H1 (cell line): ENCODE measurements at regions not wholly inside any gene's neighbourhood (a gene's known extent, or its start where the extent isn't known, plus 50 kb on each side); places are given as distances from the start of the nearest gene placed in this dataset.

Experiments used
- CTCF ChIA-PET: fragments of 300-600 bp; sonication (Branson Sonifier 250); formaldehyde crosslinking; loops from one replicate; lab custom pipeline; 2021; ENCODE audit not compliant: partially characterized antibody; lab: Charles Lee
- POLR2A ChIA-PET: fragments of 300-600 bp; sonication (Branson Sonifier 250); formaldehyde crosslinking; loops from one replicate; lab custom pipeline; 2021; ENCODE audit warnings: inconsistent platforms; ENCODE audit not compliant: partially characterized antibody; lab: Charles Lee
- DNase-seq, 2 experiments: peaks; one replicate each; pipeline versions ENCODE4 v3.0.0 to v3.0.0-alpha.2; 2010 to 2022; ENCODE audit warnings: low spot score in 2 of 2, low read depth in 1 of 2, mixed read lengths in 1 of 2
- FAIRE-seq: peaks from 2 replicates; lab custom pipeline; 2011; peaks lifted over from hg19 to GRCh38; lab: Jason Lieb, UNC
- H2AFZ ChIP-seq: 2 replicates; pipeline ENCODE4 v1.8.1; 2012; ENCODE audit warnings: low read length, inconsistent platforms
- H2AK5ac ChIP-seq: 2 replicates; pipeline ENCODE4 v1.6.1; 2013; ENCODE audit warnings: low read depth, low read length
- H2BK120ac ChIP-seq: replicated peaks from 2 replicates; pipeline ENCODE3; 2013; ENCODE audit warnings: low read depth, low read length, inconsistent platforms
- H2BK12ac ChIP-seq: 2 replicates; pipeline ENCODE4 v1.6.1; 2013; ENCODE audit warnings: low read depth, low read length
- H2BK15ac ChIP-seq: 2 replicates; pipeline ENCODE4 v1.6.1; 2013; ENCODE audit warnings: low read length
- H2BK20ac ChIP-seq: 2 replicates; pipeline ENCODE4 v1.6.1; 2013; ENCODE audit warnings: low read length
- H2BK5ac ChIP-seq: 2 replicates; pipeline ENCODE4 v1.6.1; 2013; ENCODE audit warnings: low read depth, low read length
- H3K14ac ChIP-seq: 2 replicates; pipeline ENCODE4 v1.6.1; 2013; ENCODE audit warnings: inconsistent platforms; ENCODE audit not compliant: insufficient read length
- H3K18ac ChIP-seq: 2 replicates; pipeline ENCODE4 v1.6.1; 2013; ENCODE audit warnings: low read length; ENCODE audit errors: extremely low read depth
- H3K23ac ChIP-seq: 2 replicates; pipeline ENCODE4 v1.6.1; 2013; ENCODE audit warnings: inconsistent platforms; ENCODE audit not compliant: insufficient read length
- H3K23me2 ChIP-seq: 2 replicates; pipeline ENCODE4 v1.6.1; 2013; ENCODE audit warnings: low read depth, low read length
- H3K27ac ChIP-seq: 2 replicates; pipeline ENCODE4 v1.6.1; 2011; ENCODE audit warnings: low read depth, low read length, inconsistent platforms
- H3K27me3 ChIP-seq, 4 experiments: replicated peaks in 1 of 4; 1 replicate in 1 of 4; 2 replicates in 3 of 4; pipeline versions ENCODE4 v1.6.1 to v1.8.1; 2011 to 2013; ENCODE audit warnings: low read length in 3 of 4, mild to moderate bottlenecking in 3 of 4, inconsistent platforms in 2 of 4, mixed read lengths in 2 of 4, moderate library complexity in 1 of 4; ENCODE audit not compliant: control insufficient read depth in 3 of 4, insufficient read depth in 3 of 4; ENCODE audit errors: extremely low read depth in 1 of 4
- H3K36me3 ChIP-seq, 4 experiments: 2 replicates each; pipeline versions ENCODE4 v1.6.1 to v1.8.1; 2011 to 2013; ENCODE audit warnings: mild to moderate bottlenecking in 4 of 4, low read length in 3 of 4, moderate library complexity in 2 of 4, control low read depth in 1 of 4, inconsistent platforms in 1 of 4; ENCODE audit not compliant: insufficient read depth in 4 of 4, control insufficient read depth in 2 of 4
- H3K4ac ChIP-seq: replicated peaks from 2 replicates; pipeline ENCODE3; 2013; ENCODE audit warnings: low read length, low read depth, mixed read lengths, inconsistent platforms; ENCODE audit not compliant: insufficient read length
- H3K4me1 ChIP-seq, 4 experiments: replicated peaks in 1 of 4; 1 replicate in 1 of 4; 2 replicates in 3 of 4; pipeline versions ENCODE4 v1.6.1 to v1.8.1; 2011 to 2013; ENCODE audit warnings: low read length in 3 of 4, inconsistent platforms in 2 of 4, mixed read lengths in 1 of 4; ENCODE audit not compliant: insufficient read depth in 4 of 4, control insufficient read depth in 3 of 4
- H3K4me2 ChIP-seq, 2 experiments: 2 replicates each; pipeline versions ENCODE4 v1.6.1 to v1.8.1; 2011 to 2013; ENCODE audit warnings: low read depth in 2 of 2, low read length in 2 of 2, control low read depth in 1 of 2, inconsistent platforms in 1 of 2, mild to moderate bottlenecking in 1 of 2; ENCODE audit not compliant: insufficient read depth in 1 of 2
- H3K4me3 ChIP-seq, 4 experiments: fragments of 200-600, 300-600 bp in 1 of 4; sonication (generic), shearing (Covaris generic), sonication (Bioruptor Twin) in 1 of 4; 2 replicates each; pipeline versions ENCODE4 v1.5.1 to v1.8.1; 2011 to 2016; ENCODE audit warnings: low read length in 4 of 4, low read depth in 3 of 4, control low read depth in 2 of 4, inconsistent platforms in 2 of 4, mild to moderate bottlenecking in 2 of 4, mixed read lengths in 1 of 4, moderate library complexity in 1 of 4; ENCODE audit not compliant: insufficient read depth in 2 of 4; ENCODE audit errors: extremely low read depth in 1 of 4
- H3K56ac ChIP-seq: replicated peaks from 2 replicates; pipeline ENCODE3; 2013; ENCODE audit warnings: low read depth, mild to moderate bottlenecking, mixed read lengths, low read length, inconsistent platforms; ENCODE audit not compliant: insufficient read length
- H3K79me1 ChIP-seq: 2 replicates; pipeline ENCODE4 v1.6.1; 2013; ENCODE audit warnings: low read depth, low read length, control low read depth
- H3K79me2 ChIP-seq, 2 experiments: 2 replicates each; pipeline versions ENCODE4 v1.6.1 to v1.8.1; 2012 to 2013; ENCODE audit warnings: low read length in 2 of 2, mild to moderate bottlenecking in 2 of 2, inconsistent platforms in 1 of 2; ENCODE audit not compliant: insufficient read depth in 2 of 2, control insufficient read depth in 1 of 2
- H3K9ac ChIP-seq, 4 experiments: replicated peaks in 1 of 4; 1 replicate in 1 of 4; 2 replicates in 3 of 4; pipeline versions ENCODE4 v1.6.1 to v1.8.1; 2011 to 2013; ENCODE audit warnings: low read depth in 3 of 4, low read length in 3 of 4, control low read depth in 2 of 4, mild to moderate bottlenecking in 2 of 4, moderate library complexity in 2 of 4, inconsistent platforms in 1 of 4; ENCODE audit errors: extremely low read depth in 1 of 4
- H3K9me3 ChIP-seq, 2 experiments: 2 replicates each; pipeline versions ENCODE4 v1.6.1 to v1.8.1; 2012 to 2013; ENCODE audit warnings: mild to moderate bottlenecking in 2 of 2, moderate library complexity in 2 of 2, control low read depth in 1 of 2, inconsistent platforms in 1 of 2, low read depth in 1 of 2, low read length in 1 of 2, mixed read lengths in 1 of 2; ENCODE audit not compliant: insufficient read depth in 2 of 2
- H4K20me1 ChIP-seq, 2 experiments: replicated peaks in 1 of 2; 2 replicates each; pipeline versions ENCODE3 to v1.8.1; 2011 to 2013; ENCODE audit warnings: inconsistent platforms in 2 of 2, low read length in 2 of 2, mild to moderate bottlenecking in 1 of 2; ENCODE audit not compliant: insufficient read depth in 2 of 2, control insufficient read depth in 1 of 2
- H4K5ac ChIP-seq: 2 replicates; pipeline ENCODE4 v1.6.1; 2013; ENCODE audit warnings: low read length, low read depth, mixed read lengths, inconsistent platforms; ENCODE audit not compliant: insufficient read length
- H4K8ac ChIP-seq: 2 replicates; pipeline ENCODE4 v1.8.0; 2013; ENCODE audit warnings: mild to moderate bottlenecking, moderate library complexity, low read length, inconsistent platforms; ENCODE audit not compliant: insufficient read depth; ENCODE audit errors: extremely low read depth
- H4K91ac ChIP-seq: replicated peaks from 2 replicates; pipeline ENCODE3; 2013; ENCODE audit warnings: low read length, mixed read lengths, inconsistent platforms; ENCODE audit not compliant: insufficient read length
- CBX8 ChIP-seq: fragments of 300-800, 300-1000 bp; sonication (generic); IDR thresholded peaks from 2 replicates; pipeline ENCODE4 v1.7.1; 2016; ENCODE audit warnings: low read depth, low read length, borderline replicate concordance
- CHD1 ChIP-seq: IDR thresholded peaks from 2 replicates; pipeline ENCODE4 v1.6.1; 2012; ENCODE audit warnings: low read depth, low read length, improper control_type of control experiment
- E2F6 ChIP-seq: IDR thresholded peaks from 2 replicates; pipeline ENCODE4 v1.6.1; 2012; ENCODE audit warnings: inconsistent platforms
- HDAC2 ChIP-seq, 2 experiments: fragments of 300-600 bp in 1 of 2; sonication (generic) in 1 of 2; IDR thresholded peaks; 2 replicates each; pipeline ENCODE4 v1.6.1; 2011 to 2012; ENCODE audit warnings: low read depth in 2 of 2, low read length in 2 of 2, mild to moderate bottlenecking in 2 of 2, moderate library complexity in 2 of 2, borderline replicate concordance in 1 of 2, inconsistent platforms in 1 of 2
- SIRT6 ChIP-seq: IDR thresholded peaks from one replicate; pipeline ENCODE4 v1.7.1; 2012; ENCODE audit warnings: low read length, inconsistent platforms
- WGBS, 2 experiments: shearing (Covaris generic) in 1 of 2; methylation state at CpG; one replicate each; pipeline versions ENCODE4 v1.1.6 to v1.1.7; 2013 to 2015; ENCODE audit warnings: low lambda C conversion rate in 2 of 2, mixed read lengths in 2 of 2, inconsistent platforms in 1 of 2, low coverage in 1 of 2, missing lambda C conversion rate in 1 of 2; ENCODE audit not compliant: insufficient replicate concordance in 2 of 2, insufficient coverage in 1 of 2, insufficient read length in 1 of 2; ENCODE audit errors: extremely low coverage in 1 of 2, missing lambda C conversion rate in 1 of 2; 5-methylcytosine and 5-hydroxymethylcytosine counted together

- no peak overlapping the region for H4K8ac ChIP-seq
- WGBS, 2 experiments = 87% methylated on average over 2 of the region's 2 CpGs; no CpG with 5 or more reads in 1 of the 2 experiments
- no peak for TF ChIP-seq E2F6
- no peak for TF ChIP-seq CBX8
- TF ChIP-seq CHD1 = no peak
- TF ChIP-seq HDAC2 (IDR thresholded peaks at IDR 0.05; ENCODE audit: borderline replicate concordance in 1 of 2, low read depth in 2 of 2, low read length in 2 of 2) = no peak
- TF ChIP-seq SIRT6 = no peak
Observed at GRCh38 chr3:69568951-69569350, 170.3 kb upstream of the MITF start.

More at GRCh38 chr3:69568951-69569350, 170.3 kb upstream of the MITF start:
- Histone ChIP-seq H3K36me3 (no peaks in the 10 kb centered on the region), H4K5ac (no peak overlapping the region), H3K4ac (no peak overlapping the region), H3K4me3 (no peak overlapping the region), H2BK120ac (no peak overlapping the region), H3K56ac (no peak overlapping the region), H3K4me1 (no peaks in the 10 kb centered on the region), H3K4me2 (no peak overlapping the region), H3K23ac (no peak overlapping the region), H3K27ac (no peak overlapping the region), H3K9ac (no peak overlapping the region), H2BK15ac (no peak overlapping the region), H3K14ac (no peak overlapping the region), H3K79me2 (no peaks in the 10 kb centered on the region), H2AK5ac (no peak overlapping the region), H2BK12ac (no peak overlapping the region), H2BK5ac (no peak overlapping the region), H3K27me3 (no peaks in the 10 kb centered on the region), H3K23me2 (no peaks in the 10 kb centered on the region), H3K9me3 (no peaks in the 10 kb centered on the region), H3K79me1 (no peaks in the 10 kb centered on the region), H2AFZ (no peak overlapping the region), H3K18ac (no peak overlapping the region), H2BK20ac (no peak overlapping the region), H4K91ac (no peak overlapping the region), H4K20me1 (no peaks in the 10 kb centered on the region)
- FAIRE-seq = no peak
- CTCF ChIA-PET = no interaction called here
- POLR2A ChIA-PET = no interaction called here
- DNase-seq = no peak
